T-cell (primary cell): ENCODE measurements at regions not wholly inside any gene's neighbourhood (a gene's known extent, or its start where the extent isn't known, plus 50 kb on each side); places are given as distances from the start of the nearest gene placed in this dataset.

Experiments
- ATAC-seq, 4 experiments: fragments of 200-7000 bp in 3 of 4; fragments of 150-1000 bp in 1 of 4; cut with Tn5 transposase; replicated peaks in 1 of 4; 1 replicate in 3 of 4; 2 replicates in 1 of 4; pipeline ENCODE4 v1.10.0; 2021; ENCODE audit warnings: moderate library complexity in 3 of 4, mild to moderate bottlenecking in 2 of 4, moderate number of reproducible peaks in 1 of 4
- CTCF ChIA-PET, 2 donors: fragments of 300-600 bp; sonication (Branson Sonifier 250); formaldehyde crosslinking; loops; one replicate each; lab custom pipeline; 2022; ENCODE audit warnings: antibody characterized with exemption in 2 of 2; lab: Charles Lee
- POLR2A ChIA-PET, 2 donors: fragments of 300-600 bp; sonication (Branson Sonifier 250); formaldehyde crosslinking; loops; one replicate each; lab custom pipeline; 2022; ENCODE audit warnings: antibody characterized with exemption in 2 of 2; lab: Charles Lee
- DNase-seq, 35 experiments: peaks; one replicate each; pipeline versions ENCODE4 v3.0.0 to v3.0.0-alpha.2; 2013 to 2023
- H3K27ac ChIP-seq: one replicate; pipeline ENCODE4 v1.5.1; 2013; ENCODE audit warnings: low read length
- H3K27me3 ChIP-seq, 2 experiments: replicated peaks in 1 of 2; 1 replicate in 1 of 2; 2 replicates in 1 of 2; pipeline versions ENCODE4 v1.6.1 to v1.7.0; 2013; ENCODE audit warnings: low read length in 1 of 2, mixed read lengths in 1 of 2; ENCODE audit not compliant: control insufficient read depth in 2 of 2, insufficient read depth in 2 of 2; ENCODE audit errors: extremely low read depth in 1 of 2
- H3K36me3 ChIP-seq, 2 donors: 1 replicate in 1 of 2; 2 replicates in 1 of 2; pipeline versions ENCODE4 v1.6.1 to v1.7.0; 2013; ENCODE audit warnings: low read length in 1 of 2; ENCODE audit not compliant: control insufficient read depth in 2 of 2, insufficient read depth in 1 of 2; ENCODE audit errors: extremely low read depth in 1 of 2
- H3K4me1 ChIP-seq, 2 experiments: 1 replicate in 1 of 2; 2 replicates in 1 of 2; pipeline versions ENCODE4 v1.6.1 to v1.7.0; 2013; ENCODE audit warnings: low read length in 2 of 2, mixed read lengths in 1 of 2; ENCODE audit not compliant: insufficient read depth in 2 of 2, control insufficient read depth in 1 of 2; ENCODE audit errors: extremely low read depth in 1 of 2
- H3K4me3 ChIP-seq, 2 donors: 1 replicate in 1 of 2; 2 replicates in 1 of 2; pipeline versions ENCODE4 v1.5.1 to v1.7.0; 2013; ENCODE audit warnings: mild to moderate bottlenecking in 2 of 2, low read length in 1 of 2, moderate library complexity in 1 of 2; ENCODE audit not compliant: control insufficient read depth in 1 of 2; ENCODE audit errors: extremely low read depth in 1 of 2
- H3K9me3 ChIP-seq: 2 replicates; pipeline ENCODE4 v1.7.0; 2013
- H3K27ac Mint-ChIP-seq, 2 donors: one replicate each; pipeline ENCODE4 v1.8.0; 2020 to 2021; ENCODE audit warnings: mild to moderate bottlenecking in 2 of 2, mixed read lengths in 2 of 2
- H3K27me3 Mint-ChIP-seq, 2 donors: one replicate each; pipeline ENCODE4 v1.8.0; 2021 to 2022; ENCODE audit warnings: mixed read lengths in 2 of 2
- H3K36me3 Mint-ChIP-seq: one replicate; pipeline ENCODE4 v1.8.0; 2021; ENCODE audit warnings: mixed read lengths
- H3K4me1 Mint-ChIP-seq, 3 donors: one replicate each; pipeline ENCODE4 v1.8.0; 2020 to 2022; ENCODE audit warnings: mixed read lengths in 3 of 3, mild to moderate bottlenecking in 1 of 3
- H3K4me3 Mint-ChIP-seq, 3 donors: one replicate each; pipeline ENCODE4 v1.8.0; 2020 to 2022; ENCODE audit warnings: mild to moderate bottlenecking in 3 of 3, mixed read lengths in 3 of 3, moderate library complexity in 3 of 3
- H3K9me3 Mint-ChIP-seq, 3 donors: one replicate each; pipeline ENCODE4 v1.8.0; 2020 to 2022; ENCODE audit warnings: mixed read lengths in 3 of 3
- WGBS: methylation state at CpG from one replicate; pipeline ENCODE4 v1.1.5; 2013; ENCODE audit warnings: missing lambda C conversion rate; ENCODE audit not compliant: insufficient coverage; 5-methylcytosine and 5-hydroxymethylcytosine counted together

DNA sequence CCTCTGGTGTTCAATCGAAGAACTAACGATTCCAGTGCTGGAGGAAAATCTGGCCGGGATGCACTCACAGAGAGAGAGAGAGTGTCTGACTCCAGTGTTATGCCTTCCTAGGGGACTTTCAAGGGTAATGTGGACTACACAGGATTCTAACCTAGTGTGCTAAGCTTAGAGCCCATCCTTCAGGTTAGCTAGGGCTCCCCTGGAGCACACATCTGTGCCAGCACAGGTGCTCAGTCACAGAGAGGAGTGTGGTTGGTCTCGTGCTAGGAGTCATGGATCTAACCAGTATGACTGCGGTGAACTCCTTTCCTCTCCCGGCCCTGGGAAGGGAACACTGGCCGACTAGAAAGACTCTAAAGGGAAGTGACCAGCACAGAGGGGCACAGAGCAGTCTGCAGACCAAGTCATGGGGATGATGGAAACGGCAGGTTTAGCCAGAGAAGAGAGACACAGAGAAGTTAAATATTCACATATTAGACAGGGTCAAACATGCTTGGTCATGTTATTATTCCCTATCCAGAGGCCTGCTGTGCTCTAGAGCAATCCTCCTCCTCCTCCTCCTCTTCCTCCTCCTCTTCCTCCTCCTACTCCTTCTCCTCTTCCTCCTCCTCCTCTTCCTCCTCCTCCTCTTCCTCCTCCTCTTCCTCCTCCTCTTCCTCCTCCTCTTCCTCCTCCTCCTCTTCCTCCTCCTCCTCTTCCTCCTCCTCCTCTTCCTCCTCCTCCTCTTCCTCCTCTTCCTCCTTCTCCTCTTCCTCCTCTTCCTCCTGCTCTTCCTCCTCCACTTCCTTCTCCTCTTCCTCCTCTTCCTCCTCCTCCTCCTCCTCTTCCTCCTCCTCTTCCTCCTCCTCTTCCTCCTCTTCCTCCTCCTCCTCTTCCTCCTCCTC, 280.3 kb downstream of the XXYLT1 start:
- Mint-ChIP-seq H3K4me1 (no peaks in the 10 kb centered on the region), H3K27ac (no peak overlapping the region), H3K9me3 (no peaks in the 10 kb centered on the region), H3K4me3 (no peak overlapping the region), H3K36me3 (no peaks in the 10 kb centered on the region), H3K27me3 (peaks cover 3 to 15% of the 10 kb centered on the region in 2 donors)
- H3K4me3 ChIP-seq, result no peak overlapping the region
- ChIA-PET POLR2A (no interaction called here), CTCF (no interaction called here)
- H3K36me3 ChIP-seq, result no peaks in the 10 kb centered on the region
- H3K4me1 ChIP-seq, result no peaks in the 10 kb centered on the region
- no peaks in the 10 kb centered on the region for H3K9me3 ChIP-seq
- H3K27ac ChIP-seq, result no peak overlapping the region
- WGBS, result 94% methylated on average over 7 of the region's 8 CpGs
- ATAC-seq (no peak), DNase-seq (no peak)
- H3K27me3 ChIP-seq, result peaks cover 0 to 29% of the 10 kb centered on the region in 2 experiments

GRCh38 chr3:194991338-194991654, 279.7 kb downstream of the XXYLT1 start:
- Histone ChIP-seq H3K27ac (no peak overlapping the region), H3K4me3 (no peak overlapping the region), H3K27me3 (peaks cover 0 to 29% of the 10 kb centered on the region in 2 experiments), H3K4me1 (no peaks in the 10 kb centered on the region), H3K36me3 (no peaks in the 10 kb centered on the region), H3K9me3 (no peaks in the 10 kb centered on the region)
- DNase-seq, result no peak
- POLR2A ChIA-PET, result no interaction called here
- no peaks in the 10 kb centered on the region for H3K4me1 Mint-ChIP-seq
- H3K27ac Mint-ChIP-seq, result no peak overlapping the region
- H3K4me3 Mint-ChIP-seq, result no peak overlapping the region
- H3K27me3 Mint-ChIP-seq, result peaks cover 3 to 11% of the 10 kb centered on the region in 2 donors
- no peaks in the 10 kb centered on the region for H3K9me3 Mint-ChIP-seq
- WGBS, result no CpG with 5 or more reads among the region's 4 CpGs
- CTCF ChIA-PET, result no interaction called here
- no peak for ATAC-seq
- H3K36me3 Mint-ChIP-seq, result no peaks in the 10 kb centered on the region

DNA sequence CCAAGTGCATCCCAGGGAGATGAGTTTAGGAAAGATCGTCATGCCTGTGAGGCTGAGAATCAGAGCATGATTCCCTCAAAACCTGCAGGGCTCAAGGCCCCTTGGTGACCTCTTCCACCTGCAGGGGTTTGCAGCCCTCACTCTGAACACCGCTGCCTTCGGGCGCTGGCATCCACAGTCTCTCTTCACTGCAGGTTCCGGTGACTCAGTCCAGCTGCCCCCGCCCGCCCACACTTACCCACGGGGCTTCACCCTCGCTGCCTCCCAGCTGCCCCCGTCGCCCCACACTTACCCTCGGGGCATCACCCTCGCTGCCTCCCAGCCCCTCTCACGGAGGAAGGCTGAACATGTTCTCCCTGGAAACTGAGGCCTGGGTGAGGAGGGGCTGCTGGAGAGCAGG, 277.1 kb downstream of the XXYLT1 start:
- CTCF ChIA-PET, result no interaction called here
- 90% methylated on average over 2 of the region's 14 CpGs for WGBS
- no peaks in the 10 kb centered on the region for H3K36me3 Mint-ChIP-seq
- H3K9me3 ChIP-seq, result no peaks in the 10 kb centered on the region
- peaks cover 0 to 24% of the 10 kb centered on the region in 2 experiments for H3K27me3 ChIP-seq
- no peak overlapping the region for H3K4me3 ChIP-seq
- H3K4me1 Mint-ChIP-seq, result no peaks in the 10 kb centered on the region
- no peak overlapping the region for H3K4me3 Mint-ChIP-seq
- H3K27me3 Mint-ChIP-seq, result peaks cover 1 to 8% of the 10 kb centered on the region in 2 donors
- no peaks in the 10 kb centered on the region for H3K36me3 ChIP-seq
- H3K9me3 Mint-ChIP-seq, result no peaks in the 10 kb centered on the region
- H3K27ac ChIP-seq, result no peak overlapping the region
- no peaks in the 10 kb centered on the region for H3K4me1 ChIP-seq
- ATAC-seq (no peak), DNase-seq (no peak)
- no peak overlapping the region for H3K27ac Mint-ChIP-seq
- POLR2A ChIA-PET, result no interaction called here

DNA sequence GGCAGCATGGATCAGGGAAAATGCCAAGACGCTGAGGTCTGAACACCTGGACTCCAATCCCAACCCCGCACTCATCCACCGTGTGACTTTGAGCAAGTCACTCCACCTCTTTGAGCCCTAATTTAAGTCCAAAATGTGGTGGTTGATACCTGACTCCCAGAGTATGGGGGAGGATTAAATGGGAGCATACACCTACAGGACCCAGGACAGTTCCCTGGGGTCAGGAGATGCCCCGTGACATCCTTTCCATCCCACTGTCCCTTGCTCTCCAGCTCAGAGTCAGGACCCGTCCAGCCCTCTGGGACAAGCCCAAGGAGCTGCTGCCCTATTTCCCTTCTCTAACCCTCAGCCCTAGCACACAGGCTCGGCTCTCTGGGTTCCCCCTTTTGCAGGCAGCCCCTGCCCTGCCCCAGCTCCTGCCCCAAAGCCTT, 276.4 kb downstream of the XXYLT1 start:
- no peaks in the 10 kb centered on the region for H3K4me1 Mint-ChIP-seq
- no peak overlapping the region for H3K27ac ChIP-seq
- H3K9me3 ChIP-seq, result no peaks in the 10 kb centered on the region
- no peaks in the 10 kb centered on the region for H3K36me3 Mint-ChIP-seq
- H3K27me3 Mint-ChIP-seq, result peaks cover 0 to 3% of the 10 kb centered on the region in 2 donors
- H3K27ac Mint-ChIP-seq, result no peak overlapping the region
- H3K36me3 ChIP-seq, result no peaks in the 10 kb centered on the region
- H3K4me3 ChIP-seq, result no peak overlapping the region
- no peaks in the 10 kb centered on the region for H3K4me1 ChIP-seq
- ATAC-seq (no peak), DNase-seq (no peak)
- 66% methylated on average over 3 of the region's 6 CpGs for WGBS
- ChIA-PET POLR2A (no interaction called here), CTCF (no interaction called here)
- no peaks in the 10 kb centered on the region for H3K9me3 Mint-ChIP-seq
- no peak overlapping the region for H3K4me3 Mint-ChIP-seq
- peaks cover 0 to 27% of the 10 kb centered on the region in 2 experiments for H3K27me3 ChIP-seq

GRCh38 chr3:194995334-194995733, 275.6 kb downstream of the XXYLT1 start:
- ATAC-seq, result no peak
- CTCF ChIA-PET, result no interaction called here
- WGBS, result 80% methylated on average over 5 of the region's 7 CpGs

GRCh38 chr3:194995922-194996321, 275.0 kb downstream of the XXYLT1 start:
- no peaks in the 10 kb centered on the region for H3K9me3 Mint-ChIP-seq
- POLR2A ChIA-PET, result no interaction called here
- CTCF ChIA-PET, result no interaction called here

More at GRCh38 chr3:194995334-194995733, 275.6 kb downstream of the XXYLT1 start:
- H3K9me3 Mint-ChIP-seq, result no peaks in the 10 kb centered on the region
- peaks cover 0 to 27% of the 10 kb centered on the region in 2 experiments for H3K27me3 ChIP-seq
- H3K4me3 Mint-ChIP-seq, result no peak overlapping the region
- no peaks in the 10 kb centered on the region for H3K36me3 Mint-ChIP-seq
- no peaks in the 10 kb centered on the region for H3K36me3 ChIP-seq
- H3K27me3 Mint-ChIP-seq, result peaks cover 0 to 3% of the 10 kb centered on the region in 2 donors
- H3K27ac ChIP-seq, result no peak overlapping the region
- POLR2A ChIA-PET, result no interaction called here
- no peak overlapping the region for H3K4me3 ChIP-seq
- H3K4me1 ChIP-seq, result no peaks in the 10 kb centered on the region
- no peaks in the 10 kb centered on the region for H3K9me3 ChIP-seq
- H3K27ac Mint-ChIP-seq, result no peak overlapping the region
- DNase-seq, result no peak
- no peaks in the 10 kb centered on the region for H3K4me1 Mint-ChIP-seq

More at GRCh38 chr3:194995922-194996321, 275.0 kb downstream of the XXYLT1 start:
- Mint-ChIP-seq H3K4me3 (no peak overlapping the region), H3K27me3 (no peaks in the 10 kb centered on the region), H3K36me3 (no peaks in the 10 kb centered on the region), H3K27ac (no peak overlapping the region), H3K4me1 (no peaks in the 10 kb centered on the region)
- DNase-seq (no peak), ATAC-seq (no peak)
- 88% methylated on average over 9 of the region's 12 CpGs for WGBS
- Histone ChIP-seq H3K36me3 (no peaks in the 10 kb centered on the region), H3K27me3 (peaks cover 0 to 27% of the 10 kb centered on the region in 2 experiments), H3K27ac (no peak overlapping the region), H3K4me3 (no peak overlapping the region), H3K4me1 (no peaks in the 10 kb centered on the region), H3K9me3 (no peaks in the 10 kb centered on the region)
